Activated naive CD8-positive, alpha-beta T cell treated with anti-CD3 and anti-CD28 coated beads, Interleukin-2, amount 50 U/mL, for 24 hours (primary cell): ENCODE measurements at regions not wholly inside any gene's neighbourhood (a gene's known extent, or its start where the extent isn't known, plus 50 kb on each side); places are given as distances from the start of the nearest gene placed in this dataset.
"Not testable (repeated sequence)": the region's sequence is repeated elsewhere in the genome, so short reads cannot be mapped to it uniquely, and the experiment has no call there.

Experiments used
- ATAC-seq: fragments of 150-1000 bp; cut with Tn5 transposase; one replicate; pipeline ENCODE4 v1.10.0; 2021
- DNase-seq: peaks from one replicate; pipeline ENCODE4 v3.0.0; 2021
- H3K27ac Mint-ChIP-seq: one replicate; pipeline ENCODE4 v1.8.0; 2021; ENCODE audit warnings: mild to moderate bottlenecking, mixed read lengths
- H3K27me3 Mint-ChIP-seq: one replicate; pipeline ENCODE4 v1.8.0; 2021; ENCODE audit warnings: mixed read lengths
- H3K36me3 Mint-ChIP-seq: one replicate; pipeline ENCODE4 v1.8.0; 2021; ENCODE audit warnings: low read depth, mixed read lengths
- H3K4me1 Mint-ChIP-seq: one replicate; pipeline ENCODE4 v1.8.0; 2021; ENCODE audit warnings: mixed read lengths
- H3K4me3 Mint-ChIP-seq: one replicate; pipeline ENCODE4 v1.8.0; 2021; ENCODE audit warnings: mild to moderate bottlenecking, moderate library complexity, mixed read lengths
- H3K9me3 Mint-ChIP-seq: one replicate; pipeline ENCODE4 v1.8.0; 2021; ENCODE audit warnings: mixed read lengths

GRCh38 chr21:28385845-28386244 is 606.8 kb downstream of the LTN1 start:
- Mint-ChIP-seq H3K4me1 (no peaks in the 10 kb centered on the region), H3K36me3 (no peaks in the 10 kb centered on the region), H3K4me3 (no peak overlapping the region), H3K27me3 (no peaks in the 10 kb centered on the region), H3K27ac (no peak overlapping the region), H3K9me3 (no peaks in the 10 kb centered on the region)
- no peak for DNase-seq
- ATAC-seq = no peak

GRCh38 chr21:28381000-28381745 is 611.5 kb downstream of the LTN1 start:
- not testable (repeated sequence) for H3K4me3 Mint-ChIP-seq, ATAC-seq, H3K36me3 Mint-ChIP-seq, H3K27me3 Mint-ChIP-seq, DNase-seq, H3K4me1 Mint-ChIP-seq, H3K27ac Mint-ChIP-seq, H3K9me3 Mint-ChIP-seq

- Mint-ChIP-seq H3K9me3 (no peaks in the 10 kb centered on the region), H3K4me3 (no peak overlapping the region), H3K36me3 (no peaks in the 10 kb centered on the region), H3K27me3 (peaks cover 1% of the 10 kb centered on the region), H3K4me1 (no peaks in the 10 kb centered on the region), H3K27ac (no peak overlapping the region)
- DNase-seq = no peak
- no peak for ATAC-seq
These were observed 612.4 kb downstream of the LTN1 start for GRCh38 chr21:28380241-28380640.

GRCh38 chr21:28378026-28378425 is 614.7 kb downstream of the LTN1 start:
- no peaks in the 10 kb centered on the region for H3K4me1 Mint-ChIP-seq
- peaks cover 4% of the 10 kb centered on the region for H3K27me3 Mint-ChIP-seq
- ATAC-seq = no peak
- H3K4me3 Mint-ChIP-seq = no peak overlapping the region
- no peak for DNase-seq
- peaks cover 8% of the 10 kb centered on the region for H3K9me3 Mint-ChIP-seq
- H3K36me3 Mint-ChIP-seq = no peaks in the 10 kb centered on the region
- H3K27ac Mint-ChIP-seq = no peak overlapping the region

- Mint-ChIP-seq H3K9me3 (peaks cover 8% of the 10 kb centered on the region), H3K36me3 (no peaks in the 10 kb centered on the region), H3K27me3 (peaks cover 4% of the 10 kb centered on the region), H3K4me3 (no peak overlapping the region), H3K27ac (no peak overlapping the region), H3K4me1 (no peaks in the 10 kb centered on the region)
- DNase-seq (no peak), ATAC-seq (no peak)
These were observed 616.8 kb downstream of the LTN1 start for GRCh38 chr21:28375708-28376385.

GRCh38 chr21:28374881-28375280 is 617.8 kb downstream of the LTN1 start:
- no peaks in the 10 kb centered on the region for H3K36me3 Mint-ChIP-seq
- peaks cover 16% of the 10 kb centered on the region for H3K9me3 Mint-ChIP-seq
- H3K4me3 Mint-ChIP-seq = no peak overlapping the region
- H3K27me3 Mint-ChIP-seq = peaks cover 4% of the 10 kb centered on the region
- ATAC-seq = no peak
- H3K27ac Mint-ChIP-seq = no peak overlapping the region
- DNase-seq = no peak
- H3K4me1 Mint-ChIP-seq = no peaks in the 10 kb centered on the region

DNA sequence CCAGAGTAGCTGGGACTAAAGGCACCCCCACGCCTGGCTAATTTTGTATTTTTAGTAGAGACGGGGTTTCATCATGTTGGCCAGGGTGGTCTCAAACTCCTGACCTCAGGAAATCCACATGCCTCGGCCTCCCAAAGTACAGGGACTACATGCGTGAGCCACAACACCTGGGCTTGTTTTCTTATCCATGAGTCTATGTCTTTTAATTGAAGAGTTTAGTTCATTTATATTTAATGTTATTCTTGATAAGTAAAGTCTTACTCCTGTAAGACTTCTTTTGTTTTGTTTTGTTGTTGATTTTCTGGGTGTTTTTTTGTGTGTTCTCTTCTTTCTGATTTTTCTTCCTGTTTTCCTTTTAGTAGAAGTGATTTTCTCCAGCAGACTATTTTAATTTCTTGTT is 621.0 kb downstream of the LTN1 start:
- ATAC-seq (no peak), DNase-seq (no peak)
- no peaks in the 10 kb centered on the region for H3K4me1 Mint-ChIP-seq
- no peak overlapping the region for H3K4me3 Mint-ChIP-seq
- no peaks in the 10 kb centered on the region for H3K36me3 Mint-ChIP-seq
- no peak overlapping the region for H3K27ac Mint-ChIP-seq
- H3K9me3 Mint-ChIP-seq = peaks cover 21% of the 10 kb centered on the region
- H3K27me3 Mint-ChIP-seq = peaks cover 3% of the 10 kb centered on the region

- no peak overlapping the region for H3K4me3 Mint-ChIP-seq
- H3K27me3 Mint-ChIP-seq = no peaks in the 10 kb centered on the region
- no peak overlapping the region for H3K27ac Mint-ChIP-seq
- no peaks in the 10 kb centered on the region for H3K9me3 Mint-ChIP-seq
- H3K36me3 Mint-ChIP-seq = no peaks in the 10 kb centered on the region
- DNase-seq (no peak), ATAC-seq (no peak)
- no peaks in the 10 kb centered on the region for H3K4me1 Mint-ChIP-seq
These were observed 633.4 kb downstream of the LTN1 start for GRCh38 chr21:28359300-28359699.

- Mint-ChIP-seq H3K4me3 (no peak overlapping the region), H3K27ac (no peak overlapping the region)
- no peak for ATAC-seq
These were observed 634.0 kb downstream of the LTN1 start for GRCh38 chr21:28358702-28359101.

GRCh38 chr21:28358170-28358569 is 634.5 kb downstream of the LTN1 start:
- H3K36me3 Mint-ChIP-seq = no peaks in the 10 kb centered on the region
- DNase-seq (no peak), ATAC-seq (no peak)
- H3K4me1 Mint-ChIP-seq = no peaks in the 10 kb centered on the region
- H3K4me3 Mint-ChIP-seq = no peak overlapping the region
- no peaks in the 10 kb centered on the region for H3K27me3 Mint-ChIP-seq
- no peaks in the 10 kb centered on the region for H3K9me3 Mint-ChIP-seq
- no peak overlapping the region for H3K27ac Mint-ChIP-seq

More at GRCh38 chr21:28358702-28359101, 634.0 kb downstream of the LTN1 start:
- Mint-ChIP-seq H3K36me3 (no peaks in the 10 kb centered on the region), H3K9me3 (no peaks in the 10 kb centered on the region), H3K4me1 (no peaks in the 10 kb centered on the region), H3K27me3 (no peaks in the 10 kb centered on the region)
- no peak for DNase-seq

GRCh38 chr21:28357743-28358142 is 634.9 kb downstream of the LTN1 start:
- H3K4me3 Mint-ChIP-seq = no peak overlapping the region
- H3K27me3 Mint-ChIP-seq = no peaks in the 10 kb centered on the region
- no peaks in the 10 kb centered on the region for H3K36me3 Mint-ChIP-seq
- no peak for DNase-seq
- no peaks in the 10 kb centered on the region for H3K9me3 Mint-ChIP-seq
- ATAC-seq = no peak
- no peak overlapping the region for H3K27ac Mint-ChIP-seq
- H3K4me1 Mint-ChIP-seq = no peaks in the 10 kb centered on the region

GRCh38 chr21:28356422-28356821 is 636.3 kb downstream of the LTN1 start:
- Mint-ChIP-seq H3K36me3 (no peaks in the 10 kb centered on the region), H3K4me3 (no peak overlapping the region), H3K9me3 (no peaks in the 10 kb centered on the region), H3K27me3 (no peaks in the 10 kb centered on the region), H3K4me1 (no peaks in the 10 kb centered on the region), H3K27ac (no peak overlapping the region)
- no peak for ATAC-seq
- no peak for DNase-seq

- Mint-ChIP-seq H3K27me3 (no peaks in the 10 kb centered on the region), H3K4me3 (no peak overlapping the region), H3K9me3 (no peaks in the 10 kb centered on the region), H3K4me1 (no peaks in the 10 kb centered on the region), H3K36me3 (no peaks in the 10 kb centered on the region), H3K27ac (no peak overlapping the region)
- DNase-seq (no peak), ATAC-seq (no peak)
These were observed 646.7 kb downstream of the LTN1 start for GRCh38 chr21:28345934-28346333.

DNA sequence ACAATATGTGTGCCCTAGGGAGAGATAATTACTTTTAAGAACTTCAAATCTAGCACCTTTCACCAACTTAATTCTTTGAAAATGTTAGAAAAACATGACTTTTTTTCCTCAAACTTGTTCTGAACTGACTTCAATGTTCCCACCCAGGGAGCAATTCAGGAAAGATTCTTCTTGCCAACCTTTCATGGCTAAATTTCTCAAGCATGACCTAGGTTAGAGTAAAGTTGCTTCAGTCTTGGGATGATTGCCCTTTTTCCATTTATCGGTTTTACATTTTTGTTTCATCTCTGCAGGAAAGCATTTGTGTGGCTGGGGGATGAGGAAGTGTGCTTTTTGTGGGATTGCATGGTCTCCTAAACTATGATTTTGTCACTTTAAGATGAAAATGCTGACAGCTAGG is 647.7 kb downstream of the LTN1 start:
- no peaks in the 10 kb centered on the region for H3K36me3 Mint-ChIP-seq
- no peak overlapping the region for H3K27ac Mint-ChIP-seq
- ATAC-seq (no peak), DNase-seq (no peak)
- no peaks in the 10 kb centered on the region for H3K4me1 Mint-ChIP-seq
- H3K9me3 Mint-ChIP-seq = no peaks in the 10 kb centered on the region
- H3K27me3 Mint-ChIP-seq = no peaks in the 10 kb centered on the region
- H3K4me3 Mint-ChIP-seq = no peak overlapping the region

DNA sequence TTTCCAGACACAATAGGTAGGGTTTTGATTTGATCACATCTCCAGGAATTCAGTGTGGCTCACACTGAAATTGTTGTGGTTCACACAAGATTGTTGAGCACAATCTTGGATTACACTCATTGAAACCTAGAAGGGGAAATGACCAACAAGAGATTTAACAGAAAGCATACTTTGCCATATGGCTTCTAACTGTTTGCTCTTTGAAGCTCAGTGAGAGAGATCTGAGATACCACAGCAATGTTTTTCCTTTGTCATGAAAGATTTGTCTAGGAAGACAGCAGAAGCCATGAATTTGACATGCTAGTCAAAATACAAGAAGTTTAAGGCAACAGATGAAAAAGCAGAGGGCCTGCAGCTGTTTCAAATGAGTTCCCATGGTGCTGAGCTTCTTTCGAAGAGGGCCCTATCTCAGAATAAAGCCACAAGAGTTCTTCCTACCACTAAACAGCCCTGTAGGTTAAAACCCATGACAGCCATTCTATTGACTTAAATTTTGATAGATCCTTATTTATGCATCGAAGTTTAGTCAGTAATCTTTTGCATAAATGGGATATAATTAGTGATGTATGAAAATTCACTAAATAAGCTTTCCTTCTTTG is 650.4 kb downstream of the LTN1 start:
- H3K9me3 Mint-ChIP-seq = no peaks in the 10 kb centered on the region
- no peaks in the 10 kb centered on the region for H3K36me3 Mint-ChIP-seq
- no peak for ATAC-seq
- H3K4me3 Mint-ChIP-seq = no peak overlapping the region
- no peak overlapping the region for H3K27ac Mint-ChIP-seq
- no peak for DNase-seq
- no peaks in the 10 kb centered on the region for H3K4me1 Mint-ChIP-seq
- H3K27me3 Mint-ChIP-seq = no peaks in the 10 kb centered on the region
